ENCODE measurements at regions not wholly inside any gene's neighbourhood (a gene's known extent, or its start where the extent isn't known, plus 50 kb on each side); places are given as distances from the start of the nearest gene placed in this dataset.

DNA sequence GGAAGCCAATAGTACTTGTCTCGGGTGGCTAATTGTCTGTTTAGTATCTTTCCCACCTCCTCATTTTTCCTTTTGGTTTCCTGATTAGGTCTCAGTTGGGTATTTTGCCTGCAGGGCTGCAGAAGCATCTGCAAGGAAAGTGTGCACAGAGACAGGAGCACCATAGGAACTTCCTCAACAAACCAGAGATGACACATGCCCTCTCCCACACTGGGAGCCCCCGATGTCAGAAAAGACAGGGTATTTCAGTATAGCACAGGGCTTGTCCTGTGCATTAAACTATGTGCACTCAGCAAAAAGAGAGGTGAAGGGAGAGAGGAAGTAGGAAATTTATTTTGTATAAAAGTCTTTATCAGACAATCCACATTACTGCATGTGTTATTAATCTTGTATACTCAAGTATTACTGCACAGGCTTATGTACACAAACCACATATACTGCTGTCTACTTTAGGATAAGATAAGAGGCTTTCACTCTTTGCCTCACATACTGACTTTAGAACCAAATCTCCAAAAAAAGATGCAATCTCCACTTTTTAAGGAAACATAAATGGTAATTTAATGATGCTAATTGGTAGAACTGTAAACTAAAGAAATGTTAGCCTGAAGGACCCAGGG lies 501.0 kb downstream of the FOXO1 start:
- in situ Hi-C loops (cut with MboI; ENCODE audit: low pct_unique_long_range_greater_than_20kb in 2 of 9, low sequenced_read_pairs in 9 of 9, unreplicated experiment in 9 of 9): no loop called here

DNA sequence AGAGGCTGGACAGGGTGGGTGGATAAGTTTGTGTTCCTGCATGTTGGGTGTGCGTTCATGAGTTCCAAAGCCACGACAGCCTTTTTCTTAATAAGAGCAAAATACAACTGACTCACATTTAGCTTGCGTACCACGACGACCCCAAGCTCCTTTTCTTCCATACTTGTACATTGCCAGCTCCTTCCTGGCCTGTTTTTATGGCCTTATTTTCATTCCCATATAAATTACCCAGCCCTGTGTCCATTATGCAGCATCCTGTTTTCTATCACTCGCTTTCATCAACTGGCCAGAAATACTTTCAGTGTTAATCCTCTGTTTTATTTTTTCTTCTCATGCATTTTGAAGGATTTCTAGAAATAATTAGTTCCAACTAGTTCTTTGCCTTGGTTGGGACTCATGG lies 499.1 kb downstream of the FOXO1 start:
- 36 to 91% (median 85%) methylated on average over 1 to 6 of the region's 6 CpGs for WGBS, 10 experiments
- in situ Hi-C loops (cut with MboI; ENCODE audit: low pct_unique_long_range_greater_than_20kb in 2 of 9, low sequenced_read_pairs in 9 of 9, unreplicated experiment in 9 of 9): no loop called here
- no peaks in the 10 kb centered on the region for H3K4me1 ChIP-seq (replicated peaks in 1 of 2)
- H3K4me3 ChIP-seq: no peak overlapping the region
- H3K27ac ChIP-seq: no peak overlapping the region
- ATAC-seq (replicated peaks in 6 of 8): peak in 1 of 8 experiments; percentile 35

More for the DNA sequence above, 501.0 kb downstream of the FOXO1 start:
- ATAC-seq (replicated peaks in 6 of 8): no peak
- no peaks in the 10 kb centered on the region for H3K4me1 ChIP-seq (replicated peaks in 1 of 2)
- H3K27ac ChIP-seq: no peak overlapping the region
- WGBS, 10 experiments: 33 to 100% (median 86%) methylated on average over 1 to 2 of the region's 2 CpGs; no CpG with 5 or more reads in 4 of the 10 experiments
- H3K4me3 ChIP-seq: no peak overlapping the region

DNA sequence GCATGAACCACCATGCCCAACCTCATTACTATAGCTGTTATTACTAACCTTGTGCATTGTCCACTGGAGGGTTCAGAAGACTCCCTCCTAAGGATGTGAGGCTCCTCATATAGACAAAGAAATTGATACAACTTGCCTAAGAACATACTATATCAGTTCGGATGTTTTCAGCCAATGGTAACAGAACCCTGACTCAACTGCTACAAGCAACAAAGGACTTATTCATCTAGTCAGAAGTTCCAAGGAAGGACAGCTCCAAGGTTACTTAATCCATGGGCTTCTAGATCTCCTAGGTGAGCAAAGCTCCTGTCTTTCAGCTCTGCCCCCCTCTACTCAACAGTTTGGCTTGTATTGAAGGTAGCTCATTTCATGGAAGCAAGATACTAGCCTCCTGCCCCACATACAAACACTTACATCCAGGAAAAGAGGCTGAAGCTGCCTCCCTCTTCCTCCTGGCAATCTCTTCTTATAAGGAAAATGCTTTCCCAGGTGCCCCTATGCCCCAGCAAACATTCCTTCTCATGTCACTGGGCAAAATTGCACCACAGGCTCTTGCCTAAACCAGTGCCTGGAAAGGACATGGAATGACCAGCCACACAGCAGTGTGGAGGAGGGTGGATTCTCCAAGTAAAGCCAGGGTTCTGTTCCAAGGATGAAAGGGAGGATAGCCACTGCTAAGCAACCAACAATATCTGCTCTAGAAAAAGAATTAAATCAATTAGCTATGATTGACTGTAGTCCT lies 497.8 kb downstream of the FOXO1 start:
- ATAC-seq (replicated peaks in 6 of 8): peak in 4 of 8 experiments; percentile 25 to 82 (median 42)
- 50 to 100% (median 77%) methylated on average over 1 of the region's 1 CpG; no CpG with 5 or more reads in 4 of the 10 experiments for WGBS, 10 experiments
- no peak overlapping the region for H3K4me3 ChIP-seq
- in situ Hi-C loops (cut with MboI; ENCODE audit: low pct_unique_long_range_greater_than_20kb in 2 of 9, low sequenced_read_pairs in 9 of 9, unreplicated experiment in 9 of 9): no loop called here
- no peaks in the 10 kb centered on the region for H3K4me1 ChIP-seq (replicated peaks in 1 of 2)
- H3K27ac ChIP-seq: no peak overlapping the region

DNA sequence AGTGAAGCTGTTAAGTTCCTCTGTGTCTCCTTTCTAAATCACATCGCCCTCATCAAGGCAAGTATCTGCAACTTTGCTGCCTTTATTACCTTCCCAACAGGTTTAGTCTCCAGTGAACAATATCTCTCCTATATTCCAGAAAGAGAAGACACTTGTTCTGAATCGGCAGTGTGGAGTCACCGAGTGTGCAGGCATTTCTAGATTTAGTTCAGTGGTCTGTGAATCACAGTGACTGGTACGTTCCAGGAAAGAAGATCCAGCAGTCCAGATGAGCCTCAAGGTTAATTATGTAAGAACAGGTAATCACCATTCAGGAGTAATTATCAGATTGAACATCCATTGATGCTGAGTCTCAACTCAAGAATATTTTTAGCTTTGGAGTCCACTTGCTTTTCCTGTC lies 497.0 kb downstream of the FOXO1 start:
- 3 to 97% (median 86%) methylated on average over 2 to 4 of the region's 4 CpGs; no CpG with 5 or more reads in 4 of the 10 experiments for WGBS, 10 experiments
- in situ Hi-C loops (cut with MboI; ENCODE audit: low pct_unique_long_range_greater_than_20kb in 2 of 9, low sequenced_read_pairs in 9 of 9, unreplicated experiment in 9 of 9): no loop called here
- Histone ChIP-seq H3K27ac (no peak overlapping the region), H3K4me3 (no peak overlapping the region), H3K4me1 (replicated peaks in 1 of 2) (no peaks in the 10 kb centered on the region)
- no peak for ATAC-seq (replicated peaks in 6 of 8)

DNA sequence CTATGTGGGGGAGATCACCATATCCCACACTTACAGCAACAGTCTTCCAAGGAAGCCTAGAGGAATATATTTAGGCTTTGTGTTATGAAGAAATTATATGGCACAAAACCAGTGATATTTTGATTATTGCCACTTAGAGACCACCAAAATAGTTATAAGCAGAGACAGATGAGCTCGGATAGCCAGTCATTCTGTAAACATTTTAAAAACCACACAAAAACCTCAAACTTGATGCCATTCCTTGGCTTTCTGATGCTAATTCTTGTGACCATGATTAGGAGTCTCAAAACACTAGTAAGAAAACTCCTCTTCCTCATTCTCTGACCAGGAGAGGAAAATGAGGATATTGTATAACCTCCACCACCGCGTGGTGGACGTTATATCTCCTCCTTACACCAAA lies 496.4 kb downstream of the FOXO1 start:
- in situ Hi-C loops (cut with MboI; ENCODE audit: low pct_unique_long_range_greater_than_20kb in 2 of 9, low sequenced_read_pairs in 9 of 9, unreplicated experiment in 9 of 9): no loop called here
- ATAC-seq (replicated peaks in 6 of 8): no peak
- Histone ChIP-seq H3K4me3 (no peak overlapping the region), H3K4me1 (replicated peaks in 1 of 2) (no peaks in the 10 kb centered on the region), H3K27ac (no peak overlapping the region)
- WGBS, 10 experiments: 33 to 100% (median 91%) methylated on average over 1 to 4 of the region's 4 CpGs

DNA sequence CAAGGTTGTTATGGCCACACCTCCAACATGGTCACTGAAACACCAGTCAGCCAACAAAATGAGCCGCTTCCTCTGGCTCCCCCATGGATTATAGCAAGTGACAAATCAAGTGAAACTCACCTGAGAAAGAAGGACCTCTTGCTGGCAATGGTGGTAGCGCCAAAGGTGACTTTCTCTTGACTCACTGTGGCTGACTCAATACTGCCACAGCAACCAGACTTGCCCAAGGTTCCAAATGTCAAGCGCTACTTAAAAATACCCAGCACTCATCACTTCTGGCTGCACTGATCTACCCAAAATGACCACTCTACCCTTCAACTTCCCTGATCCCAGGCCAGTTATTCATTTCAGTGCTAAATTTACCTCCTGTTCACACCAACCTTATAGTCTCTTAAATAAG lies 495.5 kb downstream of the FOXO1 start:
- Histone ChIP-seq H3K4me1 (replicated peaks in 1 of 2) (no peaks in the 10 kb centered on the region), H3K27ac (no peak overlapping the region), H3K4me3 (no peak overlapping the region)
- 84 to 100% (median 100%) methylated on average over 1 to 3 of the region's 3 CpGs; no CpG with 5 or more reads in 1 of the 10 experiments for WGBS, 10 experiments
- in situ Hi-C loops (cut with MboI; ENCODE audit: low pct_unique_long_range_greater_than_20kb in 2 of 9, low sequenced_read_pairs in 9 of 9, unreplicated experiment in 9 of 9): no loop called here
- no peak for ATAC-seq (replicated peaks in 6 of 8)

DNA sequence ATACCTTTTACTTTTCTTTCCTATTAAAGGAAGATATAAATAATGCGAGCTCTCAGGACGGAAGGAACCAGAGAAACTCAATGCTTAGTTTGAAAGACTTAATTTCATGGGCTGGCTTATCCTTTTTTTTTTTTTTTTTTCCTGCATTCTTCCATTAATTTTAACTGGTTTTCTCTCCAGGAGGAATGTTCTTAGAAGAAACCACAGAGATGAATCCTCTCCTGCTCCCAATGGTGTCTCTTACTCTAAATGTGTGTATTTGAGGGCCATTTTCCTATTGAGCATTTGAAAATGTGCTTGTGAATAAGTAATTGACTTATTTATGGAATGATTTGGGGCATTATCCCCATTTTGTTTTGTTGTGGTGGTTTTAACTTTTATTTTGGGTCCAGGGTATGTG lies 494.9 kb downstream of the FOXO1 start:
- no peak overlapping the region for H3K4me3 ChIP-seq
- H3K4me1 ChIP-seq (replicated peaks in 1 of 2): no peaks in the 10 kb centered on the region
- in situ Hi-C loops (cut with MboI; ENCODE audit: low pct_unique_long_range_greater_than_20kb in 2 of 9, low sequenced_read_pairs in 9 of 9, unreplicated experiment in 9 of 9): no loop called here
- WGBS, 10 experiments: 87 to 100% (median 100%) methylated on average over 1 to 2 of the region's 2 CpGs; no CpG with 5 or more reads in 2 of the 10 experiments
- no peak for ATAC-seq (replicated peaks in 6 of 8)
- H3K27ac ChIP-seq: no peak overlapping the region

DNA sequence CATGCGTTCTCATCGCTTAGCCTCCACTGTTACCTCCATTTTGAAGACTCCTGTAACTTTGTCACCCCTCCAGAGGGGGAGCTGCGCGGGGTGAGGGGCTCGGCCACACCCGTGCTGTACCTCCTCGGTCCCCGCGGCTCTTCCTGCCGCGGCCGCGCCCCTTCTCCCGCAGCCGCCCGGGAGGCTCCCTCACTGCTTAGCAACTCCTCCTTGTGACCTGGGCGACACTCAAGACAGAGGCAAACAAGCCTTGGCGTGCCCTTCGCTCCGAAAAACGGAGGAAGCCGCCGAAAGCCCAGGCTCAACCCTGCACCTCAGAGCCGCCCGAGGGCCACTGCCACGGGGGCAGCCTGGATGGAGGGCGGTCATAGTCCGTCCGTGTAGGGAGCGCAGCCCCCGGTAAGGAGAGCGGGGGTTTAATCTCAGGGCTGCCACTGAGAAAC lies 494.3 kb downstream of the FOXO1 start:
- Histone ChIP-seq H3K27ac (no peak overlapping the region), H3K4me1 (replicated peaks in 1 of 2) (no peaks in the 10 kb centered on the region), H3K4me3 (no peak overlapping the region)
- ATAC-seq (replicated peaks in 6 of 8): no peak
- 60 to 100% (median 68%) methylated on average over 1 to 12 of the region's 32 CpGs; no CpG with 5 or more reads in 7 of the 10 experiments for WGBS, 10 experiments
- in situ Hi-C loops (cut with MboI; ENCODE audit: low pct_unique_long_range_greater_than_20kb in 2 of 9, low sequenced_read_pairs in 9 of 9, unreplicated experiment in 9 of 9): no loop called here

DNA sequence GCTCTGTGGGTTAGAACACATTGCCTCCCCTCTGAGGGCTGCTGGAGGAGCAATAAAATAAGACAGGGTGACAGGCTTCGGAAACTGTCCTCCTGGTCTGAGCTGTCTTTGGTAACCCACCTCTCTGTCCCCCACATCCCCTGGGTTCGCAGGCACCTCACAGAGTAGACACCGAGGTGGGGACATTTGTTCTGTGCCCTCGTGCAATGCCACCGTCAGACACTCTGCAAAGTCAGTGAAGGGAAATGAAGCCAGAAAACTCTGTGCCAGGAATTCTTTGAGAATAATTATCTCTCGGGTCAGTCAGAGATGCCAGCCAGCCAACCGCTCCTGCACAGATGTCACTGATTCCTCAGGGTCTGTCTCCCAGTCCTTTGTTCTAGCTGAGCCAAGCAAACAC lies 493.6 kb downstream of the FOXO1 start:
- no peak overlapping the region for H3K27ac ChIP-seq
- no peak for ATAC-seq (replicated peaks in 6 of 8)
- H3K4me1 ChIP-seq (replicated peaks in 1 of 2): no peaks in the 10 kb centered on the region
- WGBS, 10 experiments: 58 to 100% (median 91%) methylated on average over 1 to 6 of the region's 7 CpGs; no CpG with 5 or more reads in 4 of the 10 experiments
- in situ Hi-C loops (cut with MboI; ENCODE audit: low pct_unique_long_range_greater_than_20kb in 2 of 9, low sequenced_read_pairs in 9 of 9, unreplicated experiment in 9 of 9): no loop called here
- H3K4me3 ChIP-seq: no peak overlapping the region

DNA sequence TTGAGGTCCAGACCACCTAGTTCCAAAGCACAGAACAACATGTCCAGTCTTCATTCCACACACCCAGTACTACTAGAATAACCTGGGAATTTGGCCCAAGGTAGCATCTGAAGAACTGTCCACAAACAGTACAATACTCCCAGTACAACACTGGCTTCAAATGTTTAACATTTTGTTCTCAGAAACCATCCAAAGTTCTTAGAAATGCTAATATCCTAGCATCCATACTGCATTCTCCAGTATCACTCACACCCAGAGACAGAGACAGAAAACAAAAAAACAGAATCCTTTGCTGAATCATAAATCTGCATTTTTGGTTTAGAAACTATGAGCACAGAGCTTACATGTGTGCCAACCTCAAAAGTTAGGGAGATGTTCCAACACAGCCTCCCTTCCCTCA lies 490.8 kb downstream of the FOXO1 start:
- ATAC-seq (replicated peaks in 6 of 8): peak in 3 of 8 experiments; percentile 93 to 94 (median 93)
- Histone ChIP-seq H3K4me1 (replicated peaks in 1 of 2) (no peaks in the 10 kb centered on the region), H3K4me3 (no peak overlapping the region), H3K27ac (no peak overlapping the region)
- in situ Hi-C loops (cut with MboI; ENCODE audit: low pct_unique_long_range_greater_than_20kb in 2 of 9, low sequenced_read_pairs in 9 of 9, unreplicated experiment in 9 of 9): no loop called here

DNA sequence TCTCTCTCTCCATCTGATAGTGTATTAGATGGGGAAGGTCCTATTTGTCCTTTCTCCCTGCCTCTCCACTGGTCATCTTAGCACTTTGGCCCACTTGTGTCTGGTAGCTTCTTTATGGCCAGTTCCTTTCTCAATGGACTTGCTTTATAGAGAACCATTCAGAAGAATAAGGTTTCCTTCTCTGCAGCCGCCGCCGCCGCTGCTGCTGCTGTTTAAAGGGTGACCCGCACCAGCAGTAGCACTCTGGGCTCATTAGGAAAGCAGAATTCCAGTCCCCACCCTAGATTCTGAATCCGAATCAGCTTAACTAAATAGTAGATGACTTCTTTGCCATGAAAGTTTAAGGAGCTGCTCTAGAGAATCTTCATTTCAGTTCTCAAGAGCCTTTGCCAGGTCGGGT lies 490.2 kb downstream of the FOXO1 start:
- Histone ChIP-seq H3K4me3 (no peak overlapping the region), H3K4me1 (replicated peaks in 1 of 2) (no peaks in the 10 kb centered on the region), H3K27ac (no peak overlapping the region)
- peak in 1 of 8 experiments; percentile 6 for ATAC-seq (replicated peaks in 6 of 8)
- 92 to 100% (median 96%) methylated on average over 1 to 6 of the region's 7 CpGs; no CpG with 5 or more reads in 5 of the 10 experiments for WGBS, 10 experiments
- in situ Hi-C loops (cut with MboI; ENCODE audit: low pct_unique_long_range_greater_than_20kb in 2 of 9, low sequenced_read_pairs in 9 of 9, unreplicated experiment in 9 of 9): no loop called here

DNA sequence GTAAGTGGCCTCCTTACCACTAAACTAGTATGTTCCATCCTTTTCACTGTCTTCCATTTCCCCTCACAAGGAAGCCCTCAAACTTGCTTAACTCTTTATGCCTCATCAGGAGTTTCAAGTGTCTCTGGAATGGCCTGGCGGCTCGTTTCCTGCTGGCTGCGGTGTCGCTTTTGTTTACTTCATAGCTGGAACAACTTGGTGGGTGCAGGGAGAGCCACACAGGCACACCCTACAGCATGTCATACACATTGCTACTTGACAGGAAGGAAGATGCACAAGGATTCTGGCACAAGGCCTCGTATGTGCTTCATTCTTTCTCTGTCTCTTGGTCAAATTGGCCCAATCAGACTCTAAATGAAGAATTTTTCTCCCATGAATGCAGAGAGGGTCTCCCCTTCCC lies 488.3 kb downstream of the FOXO1 start:
- Histone ChIP-seq H3K27ac (no peak overlapping the region), H3K4me3 (no peak overlapping the region), H3K4me1 (replicated peaks in 1 of 2) (no peaks in the 10 kb centered on the region)
- 43 to 100% (median 84%) methylated on average over 1 to 5 of the region's 5 CpGs; no CpG with 5 or more reads in 2 of the 10 experiments for WGBS, 10 experiments
- in situ Hi-C loops (cut with MboI; ENCODE audit: low pct_unique_long_range_greater_than_20kb in 2 of 9, low sequenced_read_pairs in 9 of 9, unreplicated experiment in 9 of 9): no loop called here
- ATAC-seq (replicated peaks in 6 of 8): no peak

DNA sequence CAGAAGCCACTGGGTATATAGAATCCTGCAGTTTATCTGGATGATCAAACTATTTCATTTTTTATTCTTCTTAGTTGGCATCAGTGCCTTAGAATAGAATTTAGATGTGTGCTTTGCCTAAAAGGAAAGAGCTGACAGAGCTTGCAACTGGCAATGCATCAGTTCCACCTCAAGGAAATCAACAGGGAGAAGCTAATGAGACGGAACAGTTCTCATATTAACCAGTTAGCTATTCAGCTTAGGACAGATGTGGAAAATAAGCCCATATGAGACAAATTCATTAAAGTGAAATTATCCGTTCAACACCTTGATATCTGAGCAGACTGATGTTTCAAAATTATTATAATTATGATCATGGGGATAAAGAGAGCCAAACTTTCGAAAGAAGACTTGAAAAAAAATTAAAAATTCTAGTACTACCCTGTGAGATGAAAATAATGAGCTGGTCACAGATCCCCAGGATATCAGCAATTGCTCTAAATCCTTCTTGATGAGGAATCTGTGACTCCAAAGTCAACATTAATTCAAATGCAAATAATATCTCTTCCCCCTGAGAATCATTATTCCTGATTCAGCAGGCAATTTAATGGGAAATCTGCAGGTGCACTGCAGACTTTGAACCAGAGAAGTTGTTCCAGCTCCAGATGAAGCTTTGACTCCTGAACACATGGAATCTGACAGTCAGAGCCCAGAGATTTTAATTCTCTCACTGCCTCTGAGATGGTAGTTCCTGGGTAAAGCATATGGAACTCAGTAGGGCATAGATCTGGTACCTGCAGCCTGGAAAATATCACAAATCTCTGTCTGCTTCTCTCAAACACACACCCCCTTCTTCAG lies 486.8 kb downstream of the FOXO1 start:
- in situ Hi-C loops (cut with MboI; ENCODE audit: low pct_unique_long_range_greater_than_20kb in 2 of 9, low sequenced_read_pairs in 9 of 9, unreplicated experiment in 9 of 9): no loop called here
- ATAC-seq (replicated peaks in 6 of 8): no peak
- WGBS, 10 experiments: 40 to 100% (median 85%) methylated on average over 1 to 3 of the region's 3 CpGs; no CpG with 5 or more reads in 1 of the 10 experiments
- no peaks in the 10 kb centered on the region for H3K4me1 ChIP-seq (replicated peaks in 1 of 2)
- no peak overlapping the region for H3K27ac ChIP-seq
- no peak overlapping the region for H3K4me3 ChIP-seq

Data from motor neuron (in vitro differentiated cells).